Thyroid gland (tissue), 4 donors: ENCODE measurements at regions not wholly inside any gene's neighbourhood (a gene's known extent, or its start where the extent isn't known, plus 50 kb on each side); places are given as distances from the start of the nearest gene placed in this dataset.

Source experiments
- DNase-seq, 2 donors: peaks; one replicate each; pipeline ENCODE4 v3.0.0-alpha.2; 2019
- H3K27ac ChIP-seq, 3 donors: fragments of 200-600 bp; sonication (generic); 1 replicate in 2 of 3; 2 replicates in 1 of 3; pipeline ENCODE4 v1.5.1; 2016 to 2019; ENCODE audit warnings: mild to moderate bottlenecking in 1 of 3, moderate library complexity in 1 of 3
- H3K27me3 ChIP-seq: fragments of 200-600 bp; sonication (generic); one replicate; pipeline ENCODE4 v1.5.1; 2019
- H3K36me3 ChIP-seq, 2 donors: fragments of 200-600 bp; sonication (generic); one replicate each; pipeline ENCODE4 v1.5.1; 2016 to 2019
- H3K4me1 ChIP-seq, 2 donors: fragments of 200-600 bp; sonication (generic); one replicate each; pipeline ENCODE4 v1.5.1; 2017 to 2019
- H3K4me3 ChIP-seq, 3 donors: fragments of 200-600 bp; sonication (generic); replicated peaks in 1 of 3; 1 replicate in 2 of 3; 2 replicates in 1 of 3; pipeline ENCODE4 v1.5.1; 2016; ENCODE audit warnings: mild to moderate bottlenecking in 1 of 3
- H3K9me3 ChIP-seq: fragments of 200-600 bp; sonication (generic); one replicate; pipeline ENCODE4 v1.5.1; 2017
- CTCF ChIP-seq, 6 experiments: fragments of 200-600 bp in 3 of 6; fragments of 450-650 bp in 3 of 6; sonication (generic) in 3 of 6; IDR thresholded peaks; one replicate each; pipeline ENCODE4 v1.5.1; 2016 to 2019; ENCODE audit warnings: antibody characterized with exemption in 6 of 6, mild to moderate bottlenecking in 2 of 6, inconsistent platforms in 1 of 6, moderate library complexity in 1 of 6
- POLR2A ChIP-seq, 2 donors: fragments of 450-650 bp; IDR thresholded peaks; one replicate each; pipeline ENCODE4 v1.6.1; 2017; ENCODE audit warnings: antibody characterized with exemption in 2 of 2, mild to moderate bottlenecking in 2 of 2, moderate library complexity in 1 of 2
- WGBS, 2 donors: methylation state at CpG; one replicate each; pipeline ENCODE4 v1.1.5; 2017; 5-methylcytosine and 5-hydroxymethylcytosine counted together
- intact Hi-C: fragments of 100-400 bp; cut with DNase I; formaldehyde crosslinking; loops from one replicate; pipeline ENCODE4 v1.15.1; 2023

GRCh38 chr12:41943671-41944070 is 201.0 kb downstream of the GXYLT1 start:
- Histone ChIP-seq H3K27ac (no peak overlapping the region), H3K4me3 (no peak overlapping the region), H3K4me1 (no peaks in the 10 kb centered on the region), H3K27me3 (no peaks in the 10 kb centered on the region), H3K9me3 (no peaks in the 10 kb centered on the region), H3K36me3 (no peaks in the 10 kb centered on the region)
- TF ChIP-seq CTCF (IDR thresholded peaks at IDR 0.05) (no peak), POLR2A (IDR thresholded peaks at IDR 0.05) (no peak)
- DNase-seq: no peak
- intact Hi-C loops: no loop called here

GRCh38 chr12:41942354-41942753 is 202.3 kb downstream of the GXYLT1 start:
- intact Hi-C loops: no loop called here
- no peaks in the 10 kb centered on the region for H3K27me3 ChIP-seq
- H3K4me3 ChIP-seq: no peak overlapping the region
- no peaks in the 10 kb centered on the region for H3K4me1 ChIP-seq
- no peak for DNase-seq
- H3K27ac ChIP-seq: no peak overlapping the region
- H3K9me3 ChIP-seq: no peaks in the 10 kb centered on the region
- TF ChIP-seq POLR2A (IDR thresholded peaks at IDR 0.05): no peak
- no peak for TF ChIP-seq CTCF (IDR thresholded peaks at IDR 0.05)
- H3K36me3 ChIP-seq: no peaks in the 10 kb centered on the region

- WGBS, 2 donors: 95 to 96% methylated on average over 2 of the region's 2 CpGs
- no peak for TF ChIP-seq POLR2A (IDR thresholded peaks at IDR 0.05)
- Histone ChIP-seq H3K27ac (no peak overlapping the region), H3K27me3 (no peaks in the 10 kb centered on the region), H3K9me3 (no peaks in the 10 kb centered on the region), H3K4me1 (no peaks in the 10 kb centered on the region), H3K4me3 (no peak overlapping the region), H3K36me3 (no peaks in the 10 kb centered on the region)
- DNase-seq: no peak
- intact Hi-C loops: no loop called here
Observed at GRCh38 chr12:41941079-41941478, 203.6 kb downstream of the GXYLT1 start.

GRCh38 chr12:41940571-41940970 is 204.1 kb downstream of the GXYLT1 start:
- H3K4me3 ChIP-seq: no peak overlapping the region
- no peaks in the 10 kb centered on the region for H3K4me1 ChIP-seq
- no peak for DNase-seq
- no peaks in the 10 kb centered on the region for H3K27me3 ChIP-seq
- H3K9me3 ChIP-seq: no peaks in the 10 kb centered on the region
- intact Hi-C loops: no loop called here
- no peak overlapping the region for H3K27ac ChIP-seq
- no peaks in the 10 kb centered on the region for H3K36me3 ChIP-seq
- TF ChIP-seq CTCF (IDR thresholded peaks at IDR 0.05) (no peak), POLR2A (IDR thresholded peaks at IDR 0.05) (no peak)
- 91 to 93% methylated on average over 1 of the region's 1 CpG for WGBS, 2 donors

GRCh38 chr12:41936333-41936732 is 208.3 kb downstream of the GXYLT1 start:
- Histone ChIP-seq H3K9me3 (no peaks in the 10 kb centered on the region), H3K27me3 (no peaks in the 10 kb centered on the region), H3K4me3 (no peak overlapping the region), H3K27ac (no peak overlapping the region), H3K4me1 (peaks cover 0 to 7% of the 10 kb centered on the region in 2 donors), H3K36me3 (no peaks in the 10 kb centered on the region)
- DNase-seq: no peak
- WGBS, 2 donors: 46 to 64% methylated on average over 5 of the region's 5 CpGs
- intact Hi-C loops: no loop called here
- TF ChIP-seq CTCF (IDR thresholded peaks at IDR 0.05) (no peak), POLR2A (IDR thresholded peaks at IDR 0.05) (no peak)

GRCh38 chr12:41935911-41936310 is 208.8 kb downstream of the GXYLT1 start:
- WGBS, 2 donors: 65 to 73% methylated on average over 3 of the region's 3 CpGs
- DNase-seq: no peak
- Histone ChIP-seq H3K4me1 (peaks cover 0 to 7% of the 10 kb centered on the region in 2 donors), H3K36me3 (no peaks in the 10 kb centered on the region), H3K9me3 (no peaks in the 10 kb centered on the region), H3K27ac (no peak overlapping the region), H3K27me3 (no peaks in the 10 kb centered on the region), H3K4me3 (no peak overlapping the region)
- intact Hi-C loops: no loop called here
- no peak for TF ChIP-seq POLR2A (IDR thresholded peaks at IDR 0.05)
- no peak for TF ChIP-seq CTCF (IDR thresholded peaks at IDR 0.05)
